ENCODE measurements at regions not wholly inside any gene's neighbourhood (a gene's known extent, or its start where the extent isn't known, plus 50 kb on each side); places are given as distances from the start of the nearest gene placed in this dataset.

DNA sequence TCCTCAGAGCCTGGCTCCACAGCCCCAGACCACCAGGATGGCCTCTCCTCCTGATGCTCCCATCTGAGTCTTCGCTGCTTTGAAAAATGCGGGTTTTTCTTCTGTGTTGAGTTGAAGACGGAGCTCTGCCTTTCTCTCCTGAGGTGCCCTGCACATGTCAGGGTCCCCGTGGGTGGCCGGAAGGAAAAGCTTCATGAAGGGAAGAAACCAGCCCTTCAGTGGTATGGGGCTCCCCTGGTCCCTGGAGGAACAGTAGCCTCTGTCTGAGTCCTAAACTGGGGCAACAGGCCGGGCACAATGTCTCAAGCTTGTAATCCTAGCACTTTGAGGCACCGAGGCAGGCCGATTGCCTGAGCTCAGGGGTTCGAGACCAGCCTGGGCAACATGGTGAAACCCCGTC is 54.7 kb upstream of the CAB39 start:
- Histone ChIP-seq H3K4me1 (peaks cover 2% of the 10 kb centered on the region), H3K36me3 (ENCODE audit: low read depth, missing control alignments) (no peaks in the 10 kb centered on the region), H3K4me3 (no peak overlapping the region), H3K27ac (no peak overlapping the region), H3K9me3 (no peaks in the 10 kb centered on the region), H3K27me3 (no peaks in the 10 kb centered on the region)
- intact Hi-C loops (cut with DNase I; ENCODE audit: low total_unique reads), result no loop called here
- no peak for DNase-seq
- WGBS, 2 donors, result 92 to 93% methylated on average over 10 of the region's 10 CpGs
- no peak for TF ChIP-seq POLR2A (IDR thresholded peaks at IDR 0.05)
- TF ChIP-seq, protein P1, sequence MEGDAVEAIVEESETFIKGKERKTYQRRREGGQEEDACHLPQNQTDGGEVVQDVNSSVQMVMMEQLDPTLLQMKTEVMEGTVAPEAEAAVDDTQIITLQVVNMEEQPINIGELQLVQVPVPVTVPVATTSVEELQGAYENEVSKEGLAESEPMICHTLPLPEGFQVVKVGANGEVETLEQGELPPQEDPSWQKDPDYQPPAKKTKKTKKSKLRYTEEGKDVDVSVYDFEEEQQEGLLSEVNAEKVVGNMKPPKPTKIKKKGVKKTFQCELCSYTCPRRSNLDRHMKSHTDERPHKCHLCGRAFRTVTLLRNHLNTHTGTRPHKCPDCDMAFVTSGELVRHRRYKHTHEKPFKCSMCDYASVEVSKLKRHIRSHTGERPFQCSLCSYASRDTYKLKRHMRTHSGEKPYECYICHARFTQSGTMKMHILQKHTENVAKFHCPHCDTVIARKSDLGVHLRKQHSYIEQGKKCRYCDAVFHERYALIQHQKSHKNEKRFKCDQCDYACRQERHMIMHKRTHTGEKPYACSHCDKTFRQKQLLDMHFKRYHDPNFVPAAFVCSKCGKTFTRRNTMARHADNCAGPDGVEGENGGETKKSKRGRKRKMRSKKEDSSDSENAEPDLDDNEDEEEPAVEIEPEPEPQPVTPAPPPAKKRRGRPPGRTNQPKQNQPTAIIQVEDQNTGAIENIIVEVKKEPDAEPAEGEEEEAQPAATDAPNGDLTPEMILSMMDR (IDR thresholded peaks at IDR 0.05), result no peak

DNA sequence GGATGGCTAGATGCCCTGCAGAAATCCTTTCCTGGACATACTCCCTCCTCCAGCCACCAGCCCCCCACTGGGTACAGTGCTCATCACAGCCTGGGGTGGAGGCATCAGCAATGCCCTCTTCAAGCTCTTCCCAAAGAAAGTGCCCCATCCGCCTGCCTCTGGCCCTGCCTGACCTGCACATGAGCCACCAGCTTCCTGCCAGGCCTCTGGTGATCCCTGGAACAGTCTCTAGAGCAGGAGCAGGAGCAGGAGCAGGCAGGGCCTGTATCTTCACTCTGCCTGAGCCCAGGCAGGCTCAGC is 54.1 kb upstream of the CAB39 start:
- intact Hi-C loops (cut with DNase I; ENCODE audit: low total_unique reads), result no loop called here
- Histone ChIP-seq H3K36me3 (ENCODE audit: low read depth, missing control alignments) (no peaks in the 10 kb centered on the region), H3K27ac (no peak overlapping the region), H3K27me3 (no peaks in the 10 kb centered on the region), H3K4me1 (peaks cover 2% of the 10 kb centered on the region), H3K9me3 (no peaks in the 10 kb centered on the region), H3K4me3 (no peak overlapping the region)
- TF ChIP-seq POLR2A (IDR thresholded peaks at IDR 0.05), result no peak
- TF ChIP-seq, protein P1 (IDR thresholded peaks at IDR 0.05), result no peak
- WGBS, 2 donors, result 100% methylated on average over 1 of the region's 1 CpG; no CpG with 5 or more reads in 1 of the 2 donors
- no peak for DNase-seq

DNA sequence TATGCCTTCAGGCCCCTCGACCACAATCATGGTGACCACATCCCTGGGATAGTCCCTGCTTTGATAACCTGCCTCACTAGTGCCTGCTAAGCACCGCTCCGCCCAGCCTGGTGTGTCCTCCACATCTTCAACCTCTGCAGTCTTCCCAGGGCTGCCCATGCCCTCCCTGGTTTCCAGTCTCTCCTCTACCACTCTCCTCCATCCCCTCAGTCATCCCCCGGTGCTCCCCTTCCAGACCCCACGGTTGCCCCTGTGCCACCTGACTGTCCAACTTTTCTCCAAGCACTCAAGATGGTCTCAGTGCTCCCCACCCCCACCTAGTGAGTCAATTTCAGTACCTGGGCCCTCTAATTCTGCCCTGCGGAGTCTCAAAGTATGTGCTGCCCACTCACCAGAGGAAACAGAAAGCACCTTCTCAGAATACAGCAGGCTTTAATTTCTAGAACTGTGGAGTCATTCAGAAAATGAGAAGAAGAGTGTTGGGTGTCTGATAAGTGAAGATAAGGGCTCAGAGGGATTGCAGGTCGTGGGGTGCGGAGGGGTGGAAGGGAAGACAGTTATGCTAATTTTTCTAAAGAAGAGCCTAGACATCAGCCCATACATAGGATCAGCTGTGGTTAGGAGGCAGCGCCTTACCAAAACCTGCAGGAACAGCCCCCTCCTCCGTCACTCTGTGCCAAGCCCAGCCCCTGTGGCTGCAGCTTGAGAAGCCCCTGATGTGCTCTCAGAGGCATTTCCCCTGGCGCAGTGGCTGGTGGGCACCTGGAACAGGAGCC is 53.6 kb upstream of the CAB39 start:
- DNase-seq, result no peak
- H3K4me1 ChIP-seq, result peaks cover 2% of the 10 kb centered on the region
- no peak for TF ChIP-seq POLR2A (IDR thresholded peaks at IDR 0.05)
- TF ChIP-seq, protein P1 (IDR thresholded peaks at IDR 0.05), result no peak
- no peaks in the 10 kb centered on the region for H3K27me3 ChIP-seq
- no peaks in the 10 kb centered on the region for H3K36me3 ChIP-seq (ENCODE audit: low read depth, missing control alignments)
- no peaks in the 10 kb centered on the region for H3K9me3 ChIP-seq
- H3K27ac ChIP-seq, result no peak overlapping the region
- intact Hi-C loops (cut with DNase I; ENCODE audit: low total_unique reads), result no loop called here
- no peak overlapping the region for H3K4me3 ChIP-seq
- WGBS, 2 donors, result 79 to 80% methylated on average over 9 to 11 of the region's 11 CpGs

DNA sequence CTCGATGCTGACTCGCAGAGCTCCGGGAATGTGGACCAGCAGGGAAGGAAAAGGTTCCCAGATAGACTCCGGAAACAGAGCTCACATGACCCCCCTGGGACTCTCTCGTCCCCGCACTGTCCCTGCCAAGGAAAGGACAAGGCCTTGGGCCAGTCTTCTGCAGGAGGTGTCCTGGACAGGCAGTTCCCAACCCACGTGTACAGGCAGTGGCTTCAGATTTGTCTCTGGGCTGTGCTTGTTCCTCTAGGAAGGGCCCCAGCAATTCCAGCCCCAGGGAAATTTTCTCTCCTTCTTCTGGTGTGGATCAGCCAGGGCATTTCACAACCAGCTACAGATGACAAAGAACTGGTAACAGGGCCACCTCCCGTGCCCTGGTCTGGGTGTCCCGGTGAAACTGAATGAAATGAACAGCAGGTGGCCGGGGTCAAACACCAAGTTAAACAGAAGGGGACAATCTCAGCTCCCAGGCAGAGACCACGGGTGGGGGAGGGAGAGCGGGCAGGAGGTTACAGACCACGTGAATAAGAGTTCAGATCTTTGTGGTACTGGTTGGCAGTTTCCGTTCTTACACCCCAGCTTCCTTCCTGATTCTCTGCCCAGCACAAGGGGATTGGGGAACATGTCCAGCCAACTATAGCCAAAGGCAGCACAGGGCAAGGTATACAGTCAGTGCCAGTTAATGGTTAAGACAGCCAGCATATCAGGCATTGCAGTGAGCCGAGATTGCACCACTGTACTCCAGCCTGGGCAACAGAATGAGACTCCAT is 52.2 kb upstream of the CAB39 start:
- DNase-seq, result peak; percentile 36
- TF ChIP-seq POLR2A (IDR thresholded peaks at IDR 0.05), result no peak
- TF ChIP-seq, protein P1 (IDR thresholded peaks at IDR 0.05), result no peak
- H3K27me3 ChIP-seq, result no peaks in the 10 kb centered on the region
- H3K4me1 ChIP-seq, result peaks cover 2% of the 10 kb centered on the region
- WGBS, 2 donors, result 56 to 68% methylated on average over 15 of the region's 15 CpGs
- no peaks in the 10 kb centered on the region for H3K36me3 ChIP-seq (ENCODE audit: low read depth, missing control alignments)
- intact Hi-C loops (cut with DNase I; ENCODE audit: low total_unique reads), result no loop called here
- H3K27ac ChIP-seq, result no peak overlapping the region
- H3K4me3 ChIP-seq, result no peak overlapping the region
- H3K9me3 ChIP-seq, result no peaks in the 10 kb centered on the region

All from testis (tissue), 2 donors.